Glutamatergic neuron (in vitro differentiated cells): ENCODE measurements at regions not wholly inside any gene's neighbourhood (a gene's known extent, or its start where the extent isn't known, plus 50 kb on each side); places are given as distances from the start of the nearest gene placed in this dataset.

Experiments
- DNase-seq: peaks from one replicate; pipeline ENCODE4 v3.0.0; 2022
- H3K27ac Mint-ChIP-seq: one replicate; pipeline ENCODE4 v1.8.0; 2020; ENCODE audit warnings: mild to moderate bottlenecking, mixed read lengths, inconsistent platforms; ENCODE audit not compliant: unreplicated experiment
- H3K27me3 Mint-ChIP-seq: one replicate; pipeline ENCODE4 v1.8.0; 2020; ENCODE audit warnings: mild to moderate bottlenecking, moderate library complexity, mixed read lengths, inconsistent platforms; ENCODE audit not compliant: unreplicated experiment
- H3K36me3 Mint-ChIP-seq: one replicate; pipeline ENCODE4 v1.8.0; 2020; ENCODE audit warnings: mild to moderate bottlenecking, mixed read lengths, inconsistent platforms; ENCODE audit not compliant: unreplicated experiment
- H3K4me1 Mint-ChIP-seq: one replicate; pipeline ENCODE4 v1.8.0; 2020; ENCODE audit warnings: mild to moderate bottlenecking, low read depth, mixed read lengths, inconsistent platforms; ENCODE audit not compliant: unreplicated experiment
- H3K4me3 Mint-ChIP-seq: one replicate; pipeline ENCODE4 v1.8.0; 2020; ENCODE audit warnings: mild to moderate bottlenecking, mixed read lengths, inconsistent platforms; ENCODE audit not compliant: unreplicated experiment
- H3K9me3 Mint-ChIP-seq: one replicate; pipeline ENCODE4 v1.8.0; 2020; ENCODE audit warnings: mild to moderate bottlenecking, moderate library complexity, mixed read lengths, inconsistent platforms; ENCODE audit not compliant: unreplicated experiment
- TF ChIP-seq, protein P1 (sequence below): fragments of 200-600 bp; sonication (generic); IDR thresholded peaks from one replicate; pipeline ENCODE4 v1.5.0; 2021; ENCODE audit not compliant: partially characterized antibody, unreplicated experiment

- H3K36me3 Mint-ChIP-seq: no peaks in the 10 kb centered on the region
- H3K4me3 Mint-ChIP-seq: no peak overlapping the region
- H3K27ac Mint-ChIP-seq: no peak overlapping the region
- no peaks in the 10 kb centered on the region for H3K9me3 Mint-ChIP-seq
- no peak for DNase-seq
- H3K4me1 Mint-ChIP-seq: peaks cover 4% of the 10 kb centered on the region
- TF ChIP-seq, protein P1, sequence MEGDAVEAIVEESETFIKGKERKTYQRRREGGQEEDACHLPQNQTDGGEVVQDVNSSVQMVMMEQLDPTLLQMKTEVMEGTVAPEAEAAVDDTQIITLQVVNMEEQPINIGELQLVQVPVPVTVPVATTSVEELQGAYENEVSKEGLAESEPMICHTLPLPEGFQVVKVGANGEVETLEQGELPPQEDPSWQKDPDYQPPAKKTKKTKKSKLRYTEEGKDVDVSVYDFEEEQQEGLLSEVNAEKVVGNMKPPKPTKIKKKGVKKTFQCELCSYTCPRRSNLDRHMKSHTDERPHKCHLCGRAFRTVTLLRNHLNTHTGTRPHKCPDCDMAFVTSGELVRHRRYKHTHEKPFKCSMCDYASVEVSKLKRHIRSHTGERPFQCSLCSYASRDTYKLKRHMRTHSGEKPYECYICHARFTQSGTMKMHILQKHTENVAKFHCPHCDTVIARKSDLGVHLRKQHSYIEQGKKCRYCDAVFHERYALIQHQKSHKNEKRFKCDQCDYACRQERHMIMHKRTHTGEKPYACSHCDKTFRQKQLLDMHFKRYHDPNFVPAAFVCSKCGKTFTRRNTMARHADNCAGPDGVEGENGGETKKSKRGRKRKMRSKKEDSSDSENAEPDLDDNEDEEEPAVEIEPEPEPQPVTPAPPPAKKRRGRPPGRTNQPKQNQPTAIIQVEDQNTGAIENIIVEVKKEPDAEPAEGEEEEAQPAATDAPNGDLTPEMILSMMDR: no peak
- no peaks in the 10 kb centered on the region for H3K27me3 Mint-ChIP-seq
Measured at GRCh38 chr4:41477181-41477905, 60.6 kb upstream of the LIMCH1 start.

DNA sequence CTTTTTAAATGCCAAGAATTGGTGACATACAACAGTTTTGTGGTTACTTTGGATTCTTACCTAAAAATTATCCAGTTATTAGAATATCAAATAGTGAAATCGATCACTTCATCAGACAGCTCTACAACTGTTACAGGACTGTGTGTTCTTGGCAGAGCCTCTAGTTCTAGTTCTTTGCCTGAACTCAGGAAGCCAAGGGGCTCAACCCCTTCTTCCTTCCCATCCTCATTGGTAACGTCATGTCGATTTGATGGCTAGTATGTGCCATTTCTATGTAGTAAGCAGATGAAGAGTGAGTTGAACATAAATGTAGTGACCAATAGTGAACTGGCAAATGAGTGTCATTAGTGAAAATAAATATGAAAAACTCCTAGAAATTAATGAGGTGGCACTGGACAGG lies 59.4 kb upstream of the LIMCH1 start:
- no peak overlapping the region for H3K4me3 Mint-ChIP-seq
- peaks cover 4% of the 10 kb centered on the region for H3K4me1 Mint-ChIP-seq
- TF ChIP-seq, protein P1: no peak
- no peak overlapping the region for H3K27ac Mint-ChIP-seq
- H3K9me3 Mint-ChIP-seq: no peaks in the 10 kb centered on the region
- no peaks in the 10 kb centered on the region for H3K27me3 Mint-ChIP-seq
- DNase-seq: no peak
- H3K36me3 Mint-ChIP-seq: no peaks in the 10 kb centered on the region

DNA sequence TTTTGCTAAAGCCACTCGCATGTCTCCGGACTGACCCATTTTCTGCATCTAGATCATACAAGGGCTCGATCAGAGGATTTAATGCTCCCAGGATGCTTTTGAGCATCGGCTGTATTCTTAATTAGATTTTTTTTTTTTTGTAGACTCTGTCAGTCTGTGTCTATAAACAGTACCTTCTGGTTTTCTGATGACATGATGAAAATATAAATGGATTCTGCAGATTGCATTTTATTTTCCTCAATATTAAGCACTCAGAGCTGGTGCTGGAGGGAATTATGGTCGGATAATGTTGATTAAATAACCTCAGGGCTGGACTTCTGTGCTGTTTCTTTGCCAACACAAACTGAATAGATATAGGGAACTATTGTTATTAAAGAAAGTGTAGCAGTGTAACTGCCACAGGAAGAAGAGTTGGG lies 57.1 kb upstream of the LIMCH1 start:
- TF ChIP-seq, protein P1: no peak
- Mint-ChIP-seq H3K9me3 (no peaks in the 10 kb centered on the region), H3K4me3 (no peak overlapping the region), H3K27me3 (no peaks in the 10 kb centered on the region), H3K4me1 (peaks cover 4% of the 10 kb centered on the region), H3K27ac (no peak overlapping the region), H3K36me3 (no peaks in the 10 kb centered on the region)
- DNase-seq: no peak

DNA sequence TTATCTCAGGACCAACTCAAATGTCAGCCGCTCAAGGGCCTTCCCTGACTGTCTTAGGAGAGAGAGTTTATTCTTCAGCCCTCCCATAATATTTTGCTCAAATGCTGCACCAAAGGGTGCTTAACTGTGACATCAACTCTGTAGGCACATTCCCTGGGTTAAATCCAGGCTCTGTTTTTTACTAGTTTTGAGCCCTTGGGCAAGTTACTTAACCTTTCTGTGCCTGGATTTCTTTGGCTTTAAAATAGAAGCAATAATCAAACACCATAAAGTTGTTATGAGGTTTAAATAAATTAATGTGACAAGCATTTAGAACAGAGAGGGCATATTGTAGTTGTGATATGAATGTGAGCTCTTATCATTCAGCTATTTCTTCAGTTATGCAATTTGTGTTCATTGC lies 54.2 kb upstream of the LIMCH1 start:
- H3K4me3 Mint-ChIP-seq: no peak overlapping the region
- no peaks in the 10 kb centered on the region for H3K4me1 Mint-ChIP-seq
- DNase-seq: no peak
- H3K36me3 Mint-ChIP-seq: no peaks in the 10 kb centered on the region
- H3K27me3 Mint-ChIP-seq: peaks cover 1% of the 10 kb centered on the region
- TF ChIP-seq, protein P1: no peak
- H3K9me3 Mint-ChIP-seq: no peaks in the 10 kb centered on the region
- no peak overlapping the region for H3K27ac Mint-ChIP-seq

DNA sequence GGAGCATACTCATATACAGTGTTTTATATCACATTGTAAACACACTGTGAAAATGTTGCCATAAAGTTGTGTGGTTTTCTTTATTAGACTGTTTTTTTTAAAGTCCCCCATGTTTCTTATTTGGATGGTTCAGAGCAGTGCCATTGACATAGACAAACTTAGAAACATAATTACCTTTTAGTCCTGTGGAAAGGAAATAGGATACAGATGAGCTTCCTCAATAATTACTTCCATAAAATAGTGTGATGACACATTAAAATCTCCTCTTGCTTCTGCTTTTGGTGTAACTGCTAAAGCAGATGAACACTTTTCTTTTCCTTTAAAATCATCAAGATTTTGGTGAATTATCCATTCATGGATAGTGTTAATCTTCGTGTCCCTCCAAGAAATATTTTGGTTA lies 52.9 kb upstream of the LIMCH1 start:
- H3K27ac Mint-ChIP-seq: no peak overlapping the region
- no peaks in the 10 kb centered on the region for H3K4me1 Mint-ChIP-seq
- TF ChIP-seq, protein P1: no peak
- H3K36me3 Mint-ChIP-seq: no peaks in the 10 kb centered on the region
- H3K27me3 Mint-ChIP-seq: peaks cover 1% of the 10 kb centered on the region
- H3K9me3 Mint-ChIP-seq: no peaks in the 10 kb centered on the region
- H3K4me3 Mint-ChIP-seq: no peak overlapping the region
- DNase-seq: no peak
